Stomach (tissue), 8 donors: ENCODE measurements at regions not wholly inside any gene's neighbourhood (a gene's known extent, or its start where the extent isn't known, plus 50 kb on each side); places are given as distances from the start of the nearest gene placed in this dataset.
A peak's percentile ranks its signal among the peaks of the same experiment; 100 is the strongest.

Experiments
- DNase-seq, 2 donors: peaks; one replicate each; pipeline versions ENCODE4 v3.0.0 to v3.0.0-alpha.2; 2013 to 2019
- H3K27ac ChIP-seq, 5 donors: fragments of 200-600 bp in 4 of 5; sonication (generic) in 4 of 5; one replicate each; pipeline ENCODE4 v1.5.1; 2013 to 2019; ENCODE audit warnings: mild to moderate bottlenecking in 1 of 5, moderate library complexity in 1 of 5
- H3K27me3 ChIP-seq, 3 donors: fragments of 200-600 bp; sonication (generic); one replicate each; pipeline ENCODE4 v1.5.1; 2017 to 2019; ENCODE audit warnings: mixed run types in 1 of 3
- H3K36me3 ChIP-seq, 4 donors: fragments of 200-600 bp; sonication (generic); 1 replicate in 3 of 4; 2 replicates in 1 of 4; pipeline ENCODE4 v1.5.1; 2016 to 2019
- H3K4me1 ChIP-seq, 4 donors: fragments of 200-600 bp; sonication (generic); one replicate each; pipeline ENCODE4 v1.5.1; 2016 to 2019
- H3K4me3 ChIP-seq, 4 donors: fragments of 200-600 bp; sonication (generic) in 3 of 4; one replicate each; pipeline ENCODE4 v1.5.1; 2016 to 2019; ENCODE audit warnings: mild to moderate bottlenecking in 1 of 4
- H3K9me3 ChIP-seq, 4 donors: fragments of 200-600 bp; sonication (generic); one replicate each; pipeline ENCODE4 v1.5.1; 2016 to 2019
- CTCF ChIP-seq, 7 experiments: fragments of 450-650 bp in 4 of 7; fragments of 200-600 bp in 3 of 7; sonication (generic) in 3 of 7; IDR thresholded peaks; one replicate each; pipeline ENCODE4 v1.5.1; 2016 to 2019; ENCODE audit warnings: antibody characterized with exemption in 7 of 7, control low read depth in 2 of 7, mild to moderate bottlenecking in 1 of 7
- EP300 ChIP-seq: sonication (generic); formaldehyde crosslinking; IDR thresholded peaks from one replicate; pipeline ENCODE4 v1.6.1; 2017; ENCODE audit warnings: antibody characterized with exemption
- POLR2A ChIP-seq, 4 donors: fragments of 450-650 bp; IDR thresholded peaks; one replicate each; pipeline ENCODE4 v1.6.1; 2016; ENCODE audit warnings: antibody characterized with exemption in 4 of 4, control low read depth in 2 of 4, mild to moderate bottlenecking in 1 of 4, moderate library complexity in 1 of 4
- POLR2AphosphoS5 ChIP-seq, 3 donors: sonication (generic); formaldehyde crosslinking; IDR thresholded peaks; one replicate each; pipeline ENCODE4 v1.6.1; 2016; ENCODE audit warnings: antibody characterized with exemption in 3 of 3
- WGBS, 5 donors: extraction: QIAGEN DNeasy Blood & Tissue Kit in 3 of 5; methylation state at CpG; one replicate each; pipeline versions ENCODE4 v1.1.5 to v1.1.7; 2013 to 2018; 5-methylcytosine and 5-hydroxymethylcytosine counted together
- intact Hi-C: fragments of 100-400 bp; cut with DNase I; formaldehyde crosslinking; loops from one replicate; pipeline ENCODE4 v1.15.1; 2023; ENCODE audit warnings: low total_unique reads
- donor health status: healthy with polysubstance abuse.
- donor health status: Bipolar disorder and iron deficiency.
- donor health status: healthy.

DNA sequence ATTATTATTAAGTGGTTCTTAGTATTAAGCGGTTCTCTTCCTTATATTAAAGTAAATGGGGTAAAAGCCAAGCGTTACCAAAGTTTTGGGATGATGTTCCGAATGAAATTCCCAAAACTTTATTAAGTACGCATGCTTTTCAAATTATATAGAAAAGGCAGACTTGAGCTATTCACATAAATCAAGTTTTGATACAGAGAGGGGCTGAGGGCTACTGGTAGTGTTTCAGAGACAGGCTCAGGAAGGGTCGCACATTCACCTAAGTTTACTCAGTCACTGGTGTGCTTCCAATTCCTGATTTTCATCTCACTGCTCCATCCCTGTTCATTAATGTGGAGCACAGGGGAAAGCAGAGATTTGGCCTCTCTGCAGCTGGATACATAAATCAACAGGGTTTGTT is 652.2 kb downstream of the QKI start:
- WGBS, 5 donors: 82 to 93% (median 87%) methylated on average over 5 of the region's 5 CpGs
- intact Hi-C loops: no loop called here
- Histone ChIP-seq H3K9me3 (no peaks in the 10 kb centered on the region), H3K4me1 (no peaks in the 10 kb centered on the region), H3K36me3 (no peaks in the 10 kb centered on the region), H3K27me3 (no peaks in the 10 kb centered on the region), H3K4me3 (no peak overlapping the region), H3K27ac (no peak overlapping the region)
- no peak for DNase-seq
- no peak for TF ChIP-seq EP300
- TF ChIP-seq POLR2A (IDR thresholded peaks at IDR 0.05): no peak
- no peak for TF ChIP-seq CTCF (IDR thresholded peaks at IDR 0.05)
- TF ChIP-seq POLR2AphosphoS5 (IDR thresholded peaks at IDR 0.05): no peak

DNA sequence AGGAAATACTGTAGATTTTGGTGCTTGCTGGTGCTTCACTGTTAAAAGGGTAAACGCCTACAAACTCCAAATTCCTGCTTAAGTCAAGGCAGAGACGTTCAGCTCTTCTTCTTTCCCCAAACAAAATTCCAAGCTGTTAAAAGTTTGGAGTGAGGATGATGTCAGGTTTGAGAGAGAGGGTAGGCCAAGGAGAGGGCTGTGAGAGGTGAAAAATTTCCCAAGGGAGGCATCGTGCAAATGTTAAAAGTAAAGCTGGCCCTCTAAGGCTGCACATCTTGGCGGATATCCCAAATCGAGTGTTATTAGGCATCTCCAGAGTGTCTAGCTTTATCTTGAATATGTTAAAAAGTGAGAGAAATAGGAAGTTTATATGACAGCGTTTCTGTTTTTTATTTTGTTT is 651.8 kb downstream of the QKI start:
- Histone ChIP-seq H3K36me3 (no peaks in the 10 kb centered on the region), H3K9me3 (no peaks in the 10 kb centered on the region), H3K27me3 (no peaks in the 10 kb centered on the region), H3K4me3 (no peak overlapping the region), H3K27ac (no peak overlapping the region), H3K4me1 (no peaks in the 10 kb centered on the region)
- intact Hi-C loops: no loop called here
- 69 to 77% (median 74%) methylated on average over 6 of the region's 6 CpGs for WGBS, 5 donors
- TF ChIP-seq EP300 (no peak), CTCF (IDR thresholded peaks at IDR 0.05) (no peak), POLR2A (IDR thresholded peaks at IDR 0.05) (no peak), POLR2AphosphoS5 (IDR thresholded peaks at IDR 0.05) (no peak)
- peak in 1 of 2 donors; percentile 32 for DNase-seq

DNA sequence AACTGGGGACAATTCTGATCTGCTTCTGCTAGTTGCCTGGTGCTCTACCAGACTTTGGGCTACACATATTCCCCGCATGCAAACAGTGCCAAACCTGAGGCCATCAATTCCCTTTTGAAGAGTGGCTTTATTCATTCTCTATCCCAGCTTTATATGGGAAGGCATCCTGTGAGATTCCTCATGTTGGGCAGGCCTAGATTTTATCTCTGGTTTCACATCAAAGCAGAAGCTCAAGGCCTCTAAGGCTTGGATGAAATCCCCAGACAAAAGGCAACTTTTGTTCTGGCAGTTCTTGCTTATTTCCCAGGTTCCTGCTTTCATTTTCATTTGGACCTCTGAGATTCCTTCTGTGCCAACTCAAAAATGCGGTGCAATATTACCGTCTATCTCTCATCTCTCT is 648.8 kb downstream of the QKI start:
- intact Hi-C loops: no loop called here
- Histone ChIP-seq H3K9me3 (no peaks in the 10 kb centered on the region), H3K4me1 (no peaks in the 10 kb centered on the region), H3K36me3 (no peaks in the 10 kb centered on the region), H3K27me3 (no peaks in the 10 kb centered on the region), H3K4me3 (no peak overlapping the region), H3K27ac (no peak overlapping the region)
- TF ChIP-seq POLR2A (IDR thresholded peaks at IDR 0.05) (no peak), EP300 (no peak), POLR2AphosphoS5 (IDR thresholded peaks at IDR 0.05) (no peak), CTCF (IDR thresholded peaks at IDR 0.05) (no peak)
- 88 to 94% (median 88%) methylated on average over 3 of the region's 3 CpGs for WGBS, 5 donors
- DNase-seq: no peak

- Histone ChIP-seq H3K9me3 (no peaks in the 10 kb centered on the region), H3K4me1 (no peaks in the 10 kb centered on the region), H3K27ac (no peak overlapping the region), H3K27me3 (no peaks in the 10 kb centered on the region), H3K36me3 (no peaks in the 10 kb centered on the region), H3K4me3 (no peak overlapping the region)
- DNase-seq: no peak
- 75 to 86% (median 81%) methylated on average over 5 of the region's 5 CpGs for WGBS, 5 donors
- TF ChIP-seq POLR2A (IDR thresholded peaks at IDR 0.05) (no peak), EP300 (no peak), CTCF (IDR thresholded peaks at IDR 0.05) (no peak), POLR2AphosphoS5 (IDR thresholded peaks at IDR 0.05) (no peak)
- intact Hi-C loops: no loop called here
Measured at GRCh38 chr6:164062872-164063271, 648.4 kb downstream of the QKI start.
